NCI-H526 (cell line): ENCODE measurements at regions not wholly inside any gene's neighbourhood (a gene's known extent, or its start where the extent isn't known, plus 50 kb on each side); places are given as distances from the start of the nearest gene placed in this dataset.

ENCODE experiments used
- DNase-seq, 2 experiments: peaks; one replicate each; lab custom pipeline; 2025; lab: John Stamatoyannopoulos, UW

GRCh38 chr15:85976986-85977385, 102.7 kb upstream of the AGBL1 start:
- no peak for DNase-seq

GRCh38 chr15:85977586-85977985, 102.1 kb upstream of the AGBL1 start:
- no peak for DNase-seq

GRCh38 chr15:85979929-85980328, 99.7 kb upstream of the AGBL1 start:
- DNase-seq: no peak

- DNase-seq: no peak
These were observed 98.7 kb upstream of the AGBL1 start for GRCh38 chr15:85980946-85981345.

GRCh38 chr15:85984241-85984640, 95.4 kb upstream of the AGBL1 start:
- no peak for DNase-seq

GRCh38 chr15:85986116-85986515, 93.6 kb upstream of the AGBL1 start:
- no peak for DNase-seq

- DNase-seq: peak in 1 of 2 experiments; percentile 22
These were observed 92.9 kb upstream of the AGBL1 start for GRCh38 chr15:85986741-85987140.

- DNase-seq: no peak
These were observed 90.9 kb upstream of the AGBL1 start for GRCh38 chr15:85988741-85989140.

- DNase-seq: no peak
These were observed 87.4 kb upstream of the AGBL1 start for GRCh38 chr15:85992224-85992623.

- no peak for DNase-seq
These were observed 86.6 kb upstream of the AGBL1 start for GRCh38 chr15:85993116-85993515.

- no peak for DNase-seq
These were observed 82.1 kb upstream of the AGBL1 start for GRCh38 chr15:85997618-85998017.

- no peak for DNase-seq
These were observed 80.0 kb upstream of the AGBL1 start for GRCh38 chr15:85999658-86000057.

GRCh38 chr15:86001200-86001599, 78.5 kb upstream of the AGBL1 start:
- no peak for DNase-seq

- DNase-seq: no peak
These were observed 77.2 kb upstream of the AGBL1 start for GRCh38 chr15:86002444-86002843.

- no peak for DNase-seq
These were observed 75.6 kb upstream of the AGBL1 start for GRCh38 chr15:86004061-86004460.

- DNase-seq: no peak
These were observed 73.1 kb upstream of the AGBL1 start for GRCh38 chr15:86006546-86006945.

- no peak for DNase-seq
These were observed 69.9 kb upstream of the AGBL1 start for GRCh38 chr15:86009727-86010126.

GRCh38 chr15:86010398-86010797, 69.3 kb upstream of the AGBL1 start:
- no peak for DNase-seq

- DNase-seq: no peak
These were observed 68.8 kb upstream of the AGBL1 start for GRCh38 chr15:86010891-86011290.

GRCh38 chr15:86014016-86014415, 65.7 kb upstream of the AGBL1 start:
- no peak for DNase-seq

- no peak for DNase-seq
These were observed 62.9 kb upstream of the AGBL1 start for GRCh38 chr15:86016750-86017149.

- no peak for DNase-seq
These were observed 61.0 kb upstream of the AGBL1 start for GRCh38 chr15:86018679-86019078.

- DNase-seq: no peak
These were observed 58.1 kb upstream of the AGBL1 start for GRCh38 chr15:86021281-86022264.

- no peak for DNase-seq
These were observed 50.7 kb upstream of the AGBL1 start for GRCh38 chr15:86028961-86029360.
